HG03565 (cell line): ENCODE measurements at regions not wholly inside any gene's neighbourhood (a gene's known extent, or its start where the extent isn't known, plus 50 kb on each side); places are given as distances from the start of the nearest gene placed in this dataset.
"Not testable (repeated sequence)": the region's sequence is repeated elsewhere in the genome, so short reads cannot be mapped to it uniquely, and the experiment has no call there.

Source experiments
- ATAC-seq: cut with Tn5 transposase; IDR thresholded peaks from one replicate; pipeline ENCODE4 v1.9.1; 2021; ENCODE audit warnings: mild to moderate bottlenecking, moderate library complexity; ENCODE audit not compliant: unreplicated experiment

- no peak for ATAC-seq
Observed at GRCh38 chrX:113390531-113390930, 549.9 kb upstream of the AMOT start.

GRCh38 chrX:113389846-113390245 lies 549.2 kb upstream of the AMOT start:
- ATAC-seq: no peak

- no peak for ATAC-seq
Observed at GRCh38 chrX:113384628-113385027, 544.0 kb upstream of the AMOT start.

- not testable (repeated sequence) for ATAC-seq
Observed at GRCh38 chrX:113373421-113373820, 532.8 kb upstream of the AMOT start.

DNA sequence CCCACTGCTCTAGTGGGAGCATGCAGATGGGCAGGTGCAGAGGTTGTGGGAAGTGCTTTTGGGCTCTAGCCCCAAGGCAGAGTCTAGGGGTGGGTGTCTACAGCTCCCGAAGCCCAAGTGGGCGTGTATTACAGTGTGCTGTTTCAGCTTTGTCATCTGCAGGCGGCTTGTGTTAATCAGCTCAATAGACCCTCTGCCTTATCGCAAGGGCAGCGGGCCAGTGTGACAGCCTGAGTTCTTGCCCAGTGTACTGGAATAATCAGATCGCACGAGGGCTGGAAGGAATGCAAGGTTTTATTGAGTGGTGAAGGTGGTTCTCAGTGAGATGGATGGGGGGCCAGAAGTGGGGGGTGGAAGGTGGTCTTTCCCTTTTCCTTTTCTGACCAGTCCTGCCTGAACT lies 529.4 kb upstream of the AMOT start:
- ATAC-seq: no peak

GRCh38 chrX:113369056-113369455 lies 528.4 kb upstream of the AMOT start:
- no peak for ATAC-seq

DNA sequence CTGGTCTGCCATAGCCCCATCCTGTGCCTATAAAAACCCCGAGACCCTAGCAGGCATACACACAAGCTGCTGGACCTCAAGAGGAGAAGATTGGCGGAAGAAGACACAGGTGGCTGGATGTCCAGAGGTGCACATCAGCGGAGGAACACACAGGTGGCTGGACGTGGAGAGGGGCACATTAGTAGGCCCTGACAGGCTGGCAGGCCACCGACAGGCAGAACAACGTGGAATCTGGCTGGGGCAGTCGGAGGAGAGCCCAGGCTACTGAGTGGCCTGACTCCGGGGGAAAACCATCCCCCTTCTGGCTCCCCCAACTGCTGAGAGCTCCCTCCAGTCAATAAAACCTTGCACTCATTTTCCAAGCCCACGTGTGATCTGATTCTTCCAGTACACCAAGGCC lies 512.5 kb upstream of the AMOT start:
- ATAC-seq: no peak

- no peak for ATAC-seq
Observed at GRCh38 chrX:113330416-113330815, 489.8 kb upstream of the AMOT start.

DNA sequence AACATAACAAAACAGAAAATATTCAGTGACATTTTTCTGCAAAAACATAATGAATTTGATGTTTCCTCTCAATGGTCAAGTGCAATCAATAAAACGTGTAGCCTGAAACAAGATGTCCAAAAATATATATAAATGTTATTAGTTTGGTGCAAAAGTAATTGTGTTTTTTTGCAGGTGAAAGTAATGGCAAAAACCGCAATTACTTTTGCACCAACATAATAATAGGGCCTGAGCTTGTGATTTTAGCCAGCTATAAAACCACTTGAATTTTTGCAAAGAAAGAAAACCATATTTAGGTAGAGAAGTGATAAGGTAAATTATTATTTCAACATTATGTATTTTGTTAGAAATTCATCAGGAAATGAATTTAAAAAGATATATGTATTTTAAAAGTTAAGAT lies 475.3 kb upstream of the AMOT start:
- no peak for ATAC-seq

GRCh38 chrX:113305496-113305895 lies 464.9 kb upstream of the AMOT start:
- no peak for ATAC-seq

GRCh38 chrX:113300580-113300979 lies 459.9 kb upstream of the AMOT start:
- ATAC-seq: no peak

- no peak for ATAC-seq
Observed at GRCh38 chrX:113297437-113297836, 456.8 kb upstream of the AMOT start.

DNA sequence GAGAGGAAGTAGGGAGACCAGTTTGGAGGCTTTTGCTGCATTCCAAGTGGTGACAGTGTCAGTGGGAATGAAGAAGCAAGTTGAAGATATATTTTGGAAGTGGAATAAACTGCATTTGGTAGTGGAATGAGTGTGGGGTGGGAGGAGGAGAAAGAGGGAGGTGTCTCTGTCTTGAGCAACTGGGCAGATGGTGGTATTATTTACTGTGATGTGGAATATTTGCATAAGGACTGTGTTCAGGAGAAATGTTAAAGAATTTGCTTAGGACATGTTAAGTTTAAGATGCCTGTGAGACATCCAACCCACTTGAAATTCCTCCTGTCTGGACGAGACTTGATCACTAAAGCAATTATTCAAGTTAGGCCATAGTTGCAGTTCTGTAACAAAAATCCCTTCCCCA lies 448.9 kb upstream of the AMOT start:
- ATAC-seq: no peak

DNA sequence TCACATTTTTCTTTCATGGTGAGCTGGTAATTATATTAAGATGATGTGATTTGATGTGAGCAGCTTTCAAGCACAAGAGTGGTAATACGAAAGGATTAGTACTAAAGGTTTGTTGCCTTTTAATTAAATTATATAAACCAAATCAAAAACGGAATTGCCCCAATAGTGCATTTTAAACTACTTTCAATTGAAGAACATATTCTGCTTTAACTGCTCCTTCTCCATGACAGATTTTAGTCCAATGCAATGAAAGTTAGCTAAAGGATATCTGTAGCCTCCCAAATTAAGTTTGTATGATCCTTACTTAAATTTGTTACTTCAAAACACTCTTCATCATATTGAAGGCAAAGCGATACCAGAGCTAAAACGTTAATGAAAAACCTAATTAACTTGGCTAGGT lies 447.1 kb upstream of the AMOT start:
- ATAC-seq: no peak

DNA sequence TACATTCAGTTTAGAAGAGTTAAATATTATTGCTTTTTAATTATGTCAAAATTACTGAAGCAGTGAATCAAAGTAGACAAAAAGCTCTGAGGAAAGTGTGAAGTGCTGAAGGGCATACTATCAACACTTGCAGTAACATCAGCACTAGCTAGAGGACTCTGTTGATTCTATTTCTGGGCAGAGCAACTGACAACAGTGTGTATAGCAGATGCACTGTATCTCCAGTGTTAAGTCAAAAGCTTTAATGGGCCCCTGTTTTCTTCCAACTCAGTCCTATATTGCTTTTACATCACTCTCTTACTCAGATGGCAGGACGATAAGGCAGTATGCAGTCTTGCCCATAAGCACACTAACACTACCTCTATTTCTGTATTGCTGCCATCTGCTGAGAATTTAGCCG lies 435.2 kb upstream of the AMOT start:
- no peak for ATAC-seq

DNA sequence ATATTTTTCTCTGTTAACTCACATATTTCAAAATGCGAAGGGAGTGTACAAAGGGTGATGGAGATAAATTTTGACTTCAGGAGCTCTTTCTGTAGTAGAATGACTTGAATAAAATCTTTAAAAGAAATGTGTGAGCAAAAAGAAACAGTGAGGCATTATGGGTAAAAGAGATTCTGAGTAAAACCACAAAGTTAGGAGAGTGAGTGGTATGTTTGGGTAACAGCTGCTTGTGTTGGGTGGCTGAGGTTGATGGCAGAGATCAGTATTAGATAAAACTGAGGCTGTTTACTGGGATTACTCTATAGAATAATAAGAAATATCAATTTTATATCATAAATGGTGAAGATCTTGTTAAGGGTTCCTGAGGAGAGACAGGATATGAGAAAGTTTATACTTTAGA lies 434.2 kb upstream of the AMOT start:
- ATAC-seq: no peak

- ATAC-seq: no peak
Observed at GRCh38 chrX:113274345-113274744, 433.7 kb upstream of the AMOT start.

- no peak for ATAC-seq
Observed at GRCh38 chrX:113269203-113269602, 428.6 kb upstream of the AMOT start.

- ATAC-seq: peak; percentile 49
Observed at GRCh38 chrX:113260474-113260873, 419.8 kb upstream of the AMOT start.

DNA sequence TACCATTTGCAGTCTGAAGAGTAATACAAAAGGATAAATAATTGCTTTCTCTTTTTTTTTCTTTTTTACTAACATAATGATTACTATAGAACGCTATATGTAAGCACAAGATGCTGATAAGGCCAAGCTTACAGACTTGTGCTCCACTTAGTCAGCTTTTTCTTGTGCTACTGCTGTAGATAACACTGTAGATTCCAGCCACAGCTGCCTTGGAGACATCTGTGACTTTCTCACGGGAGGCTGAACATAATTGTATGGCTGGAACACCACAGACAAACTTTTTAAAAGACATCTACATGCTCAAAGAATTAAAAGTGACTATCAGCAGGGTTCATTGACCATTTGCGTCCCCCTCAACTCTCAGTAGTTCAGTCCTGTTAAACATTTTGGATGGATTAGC lies 381.7 kb upstream of the AMOT start:
- no peak for ATAC-seq

- no peak for ATAC-seq
Observed at GRCh38 chrX:113212052-113212451, 371.4 kb upstream of the AMOT start.

DNA sequence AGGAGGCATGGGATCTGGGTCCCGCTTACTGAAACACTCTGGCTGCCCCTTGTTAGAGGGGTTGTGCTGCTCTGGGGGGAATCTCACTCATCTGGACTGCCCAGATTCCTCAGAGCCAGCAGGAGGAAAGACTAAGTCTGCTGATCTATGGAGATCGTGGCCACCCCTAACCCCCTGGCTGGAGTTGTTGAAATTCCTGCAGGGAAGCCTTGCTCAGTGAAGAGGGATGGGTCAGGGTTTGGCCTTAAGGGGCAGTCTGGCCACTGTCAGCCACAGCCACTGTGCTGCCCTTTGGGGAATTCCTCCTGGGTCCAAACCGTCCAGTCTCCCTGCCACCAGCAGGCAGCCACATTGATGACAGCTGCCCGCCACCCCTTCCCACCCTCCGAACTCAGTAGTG lies 362.0 kb upstream of the AMOT start:
- no peak for ATAC-seq

GRCh38 chrX:113195949-113196348 lies 355.3 kb upstream of the AMOT start:
- no peak for ATAC-seq

DNA sequence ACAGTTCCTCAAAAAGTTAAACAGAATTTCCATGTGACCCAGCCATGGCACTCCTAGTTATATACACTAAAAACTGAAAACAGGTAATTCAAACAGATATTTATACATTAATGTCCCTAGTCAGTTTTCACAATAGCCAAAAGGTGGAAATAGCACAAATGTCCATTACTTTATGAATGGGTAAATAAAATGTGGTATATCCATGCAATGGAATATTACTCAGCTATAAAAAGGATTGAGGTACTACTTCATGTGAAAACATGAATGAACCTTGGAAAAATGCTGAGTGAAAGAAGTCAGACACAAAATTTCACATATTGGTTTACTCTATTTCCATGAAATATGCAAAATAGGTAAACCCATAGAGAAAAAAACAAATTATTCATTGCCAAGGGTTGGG lies 351.8 kb upstream of the AMOT start:
- no peak for ATAC-seq
